NB4 (cell line): ENCODE measurements at regions not wholly inside any gene's neighbourhood (a gene's known extent, or its start where the extent isn't known, plus 50 kb on each side); places are given as distances from the start of the nearest gene placed in this dataset.

ENCODE experiments used
- DNase-seq: peaks from one replicate; pipeline ENCODE4 v3.0.0; 2010; ENCODE audit warnings: low read depth
- H3K4me3 ChIP-seq: one replicate; pipeline ENCODE4 v1.5.1; 2011; ENCODE audit warnings: mild to moderate bottlenecking, low read depth, low read length, moderate library complexity
- MYC ChIP-seq: IDR thresholded peaks from 2 replicates; pipeline ENCODE4 v1.6.1; 2011; ENCODE audit warnings: low read depth, low read length
- POLR2A ChIP-seq: IDR thresholded peaks from 2 replicates; pipeline ENCODE4 v1.6.1; 2011; ENCODE audit warnings: mild to moderate bottlenecking; ENCODE audit not compliant: insufficient read length; ENCODE audit errors: extremely low read depth
- TF ChIP-seq, protein P1 (sequence below): IDR thresholded peaks from 2 replicates; pipeline ENCODE4 v1.6.1; 2011; ENCODE audit warnings: low read depth, low read length
- TF ChIP-seq, protein P2 (sequence below): IDR thresholded peaks from one replicate; pipeline ENCODE4 v1.5.1; 2012; ENCODE audit warnings: low read depth, low read length

DNA sequence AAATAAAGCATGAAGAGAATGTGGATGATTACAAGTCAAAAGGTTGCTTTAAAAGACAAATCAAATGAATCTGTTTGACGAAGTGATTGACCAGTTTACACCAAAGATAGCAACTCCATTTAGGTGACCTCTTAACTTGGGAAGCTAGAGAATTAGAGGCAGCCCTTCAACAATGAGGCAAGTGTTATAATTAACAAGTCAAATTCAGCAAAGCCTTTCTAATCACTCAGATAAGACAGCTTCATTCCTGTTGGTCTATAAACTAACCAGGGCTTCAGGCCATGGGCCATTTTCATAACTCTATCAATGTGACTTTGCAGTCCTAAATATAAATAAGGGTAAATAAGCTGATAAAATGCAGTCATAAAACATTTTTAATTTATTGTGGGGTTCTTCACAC, 712.2 kb upstream of the SEMA6A start:
- no peak for DNase-seq
- TF ChIP-seq MYC (no peak), POLR2A (no peak)
- TF ChIP-seq, protein P1, sequence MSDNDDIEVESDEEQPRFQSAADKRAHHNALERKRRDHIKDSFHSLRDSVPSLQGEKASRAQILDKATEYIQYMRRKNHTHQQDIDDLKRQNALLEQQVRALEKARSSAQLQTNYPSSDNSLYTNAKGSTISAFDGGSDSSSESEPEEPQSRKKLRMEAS, result no peak
- TF ChIP-seq, protein P2, sequence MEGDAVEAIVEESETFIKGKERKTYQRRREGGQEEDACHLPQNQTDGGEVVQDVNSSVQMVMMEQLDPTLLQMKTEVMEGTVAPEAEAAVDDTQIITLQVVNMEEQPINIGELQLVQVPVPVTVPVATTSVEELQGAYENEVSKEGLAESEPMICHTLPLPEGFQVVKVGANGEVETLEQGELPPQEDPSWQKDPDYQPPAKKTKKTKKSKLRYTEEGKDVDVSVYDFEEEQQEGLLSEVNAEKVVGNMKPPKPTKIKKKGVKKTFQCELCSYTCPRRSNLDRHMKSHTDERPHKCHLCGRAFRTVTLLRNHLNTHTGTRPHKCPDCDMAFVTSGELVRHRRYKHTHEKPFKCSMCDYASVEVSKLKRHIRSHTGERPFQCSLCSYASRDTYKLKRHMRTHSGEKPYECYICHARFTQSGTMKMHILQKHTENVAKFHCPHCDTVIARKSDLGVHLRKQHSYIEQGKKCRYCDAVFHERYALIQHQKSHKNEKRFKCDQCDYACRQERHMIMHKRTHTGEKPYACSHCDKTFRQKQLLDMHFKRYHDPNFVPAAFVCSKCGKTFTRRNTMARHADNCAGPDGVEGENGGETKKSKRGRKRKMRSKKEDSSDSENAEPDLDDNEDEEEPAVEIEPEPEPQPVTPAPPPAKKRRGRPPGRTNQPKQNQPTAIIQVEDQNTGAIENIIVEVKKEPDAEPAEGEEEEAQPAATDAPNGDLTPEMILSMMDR, result no peak

DNA sequence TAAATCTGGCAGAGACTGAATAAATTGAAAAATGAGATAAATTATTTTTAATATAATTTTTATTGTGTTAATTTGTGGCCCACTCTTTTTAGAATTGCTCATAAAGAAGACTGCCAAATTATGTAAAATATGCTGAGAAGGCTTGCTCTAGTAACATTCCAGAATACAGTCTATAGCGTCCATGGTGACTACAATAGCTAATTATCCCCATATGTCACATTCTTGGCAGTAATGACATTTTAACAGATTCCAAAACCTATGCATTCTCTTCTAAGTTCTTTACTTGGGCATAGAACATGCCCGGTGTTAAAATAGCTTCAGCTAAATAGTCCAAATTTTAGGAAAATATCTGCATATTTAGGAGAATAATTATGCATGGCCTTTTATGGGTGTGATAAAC, 697.0 kb upstream of the SEMA6A start:
- no peak overlapping the region for H3K4me3 ChIP-seq
- TF ChIP-seq POLR2A, result no peak
- TF ChIP-seq, protein P1, result no peak
- no peak for TF ChIP-seq MYC
- TF ChIP-seq, protein P2, result no peak
- no peak for DNase-seq

More for the DNA sequence above, 712.2 kb upstream of the SEMA6A start:
- no peak overlapping the region for H3K4me3 ChIP-seq

DNA sequence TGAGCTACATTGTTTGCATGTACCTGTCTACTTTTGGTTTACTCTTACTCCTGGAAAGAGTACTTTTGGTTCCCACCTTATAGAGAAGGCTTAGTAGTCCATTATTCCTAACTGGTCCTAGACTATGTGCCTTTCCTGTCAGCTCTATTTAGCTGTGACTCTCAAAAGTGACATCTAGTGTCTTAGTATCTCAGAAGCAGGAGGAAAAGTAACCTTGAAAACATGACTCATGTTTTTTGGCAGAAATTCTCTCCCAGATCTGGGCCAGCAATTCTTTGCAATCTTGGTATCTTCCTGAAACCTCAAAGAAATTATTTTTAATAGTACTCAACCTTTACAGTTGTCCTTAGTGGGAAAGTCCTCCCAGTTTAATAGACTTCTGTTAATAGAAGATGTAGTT, 691.7 kb upstream of the SEMA6A start:
- no peak overlapping the region for H3K4me3 ChIP-seq
- DNase-seq, result no peak
- TF ChIP-seq, protein P1, result no peak
- no peak for TF ChIP-seq POLR2A
- no peak for TF ChIP-seq MYC
- TF ChIP-seq, protein P2, result no peak

DNA sequence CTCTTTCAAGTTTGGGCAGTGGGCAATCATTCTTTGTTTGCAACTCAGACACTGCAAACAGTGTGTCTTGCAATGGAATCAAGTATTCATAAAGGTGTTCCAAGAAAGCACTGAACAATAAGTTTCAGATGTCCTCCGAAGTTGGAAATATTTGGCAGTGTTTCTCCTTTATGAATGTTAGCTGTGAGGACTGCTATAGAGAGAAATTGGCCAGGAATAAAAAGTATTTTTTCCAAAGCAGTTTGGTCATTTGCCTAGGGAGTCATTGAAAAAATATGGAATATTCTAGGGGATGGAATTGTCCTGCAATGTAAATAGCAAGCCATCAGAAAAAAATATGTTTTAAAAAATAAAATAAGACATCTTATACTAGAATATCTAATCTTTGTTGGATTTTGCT, 688.6 kb upstream of the SEMA6A start:
- no peak overlapping the region for H3K4me3 ChIP-seq
- no peak for DNase-seq
- TF ChIP-seq MYC, result no peak
- TF ChIP-seq, protein P1, result no peak
- TF ChIP-seq, protein P2, result no peak
- no peak for TF ChIP-seq POLR2A

DNA sequence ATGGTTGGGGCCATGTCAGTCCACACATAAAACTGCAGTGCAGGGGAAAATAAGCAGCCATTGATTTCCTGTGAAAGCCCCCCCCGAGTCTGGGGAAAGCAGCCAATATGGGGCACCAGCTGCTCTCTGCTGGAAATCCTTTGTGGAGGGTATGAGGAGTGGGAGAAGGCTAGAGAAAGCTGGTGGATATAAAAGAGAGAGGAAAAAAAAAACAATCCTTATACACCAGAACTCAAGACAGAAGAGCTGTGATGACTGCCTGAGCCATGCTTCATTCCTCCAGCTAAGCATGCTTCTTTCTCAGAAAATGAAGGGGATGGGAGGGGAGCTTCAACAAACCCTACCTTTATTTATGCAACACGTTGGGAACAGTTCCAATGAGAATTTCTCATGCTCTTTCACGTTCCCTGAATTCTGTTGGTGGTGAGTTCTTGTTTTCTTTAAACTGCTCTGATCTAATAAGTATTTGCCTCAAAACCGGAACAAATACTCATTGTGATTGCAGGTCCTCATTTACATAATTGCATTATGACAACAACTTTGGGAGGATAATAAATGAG, 688.0 kb upstream of the SEMA6A start:
- TF ChIP-seq MYC (no peak), POLR2A (no peak)
- TF ChIP-seq, protein P1, result no peak
- TF ChIP-seq, protein P2, result no peak
- no peak for DNase-seq
- H3K4me3 ChIP-seq, result no peak overlapping the region
